ENCODE measurements at regions not wholly inside any gene's neighbourhood (a gene's known extent, or its start where the extent isn't known, plus 50 kb on each side); places are given as distances from the start of the nearest gene placed in this dataset.

DNA sequence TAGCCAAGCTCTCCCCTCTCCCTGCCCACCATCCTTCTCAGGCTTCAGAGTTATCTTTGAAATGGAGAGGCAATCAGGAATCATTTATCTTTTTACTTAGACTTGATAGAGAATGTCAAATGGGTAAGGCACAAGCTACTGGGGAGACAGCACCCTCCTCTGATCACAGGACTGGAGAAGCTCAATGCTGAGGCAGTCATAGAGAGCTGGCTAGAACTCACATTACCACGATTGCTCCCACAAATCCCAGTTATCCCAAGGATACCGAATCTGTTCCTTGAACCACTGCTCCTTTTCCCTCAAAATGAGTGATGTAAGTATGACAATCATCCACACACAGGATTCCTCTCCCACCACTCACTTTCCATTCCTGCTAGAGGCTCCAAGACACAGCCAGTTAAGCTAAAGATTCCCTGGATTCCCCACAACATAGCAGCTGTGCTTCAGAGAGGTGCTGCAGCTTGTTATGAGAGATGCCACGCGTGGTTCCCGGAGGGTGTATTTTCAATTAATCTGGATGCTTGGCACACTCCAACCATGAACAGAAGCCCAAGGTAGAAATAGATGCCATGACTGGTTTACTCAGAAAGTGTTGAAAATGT is 96.2 kb upstream of the VGLL2 start:
- FAIRE-seq: no peak

DNA sequence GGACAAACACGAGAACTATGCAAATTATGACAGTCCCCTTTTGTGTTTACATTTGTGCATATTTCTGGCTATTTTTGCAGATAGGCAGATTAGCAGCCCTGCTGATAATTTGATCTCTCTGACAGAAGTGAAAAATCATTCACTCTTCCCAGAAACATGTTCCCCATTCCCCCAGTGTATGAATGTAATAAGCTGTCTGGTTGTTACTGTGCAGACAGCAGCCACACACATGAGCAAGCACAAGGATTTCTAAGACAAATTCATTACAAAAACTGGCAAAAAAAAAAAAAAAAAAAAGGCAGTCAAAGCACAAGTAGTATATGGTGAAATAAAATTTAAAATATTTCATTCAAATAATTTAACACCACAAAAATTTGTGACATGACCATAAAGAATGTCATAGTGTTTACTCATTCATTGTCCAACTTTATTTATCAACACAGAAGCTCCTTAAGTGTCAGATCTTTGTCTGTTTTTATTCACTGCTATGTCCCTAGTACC is 95.5 kb upstream of the VGLL2 start:
- no peak for FAIRE-seq

DNA sequence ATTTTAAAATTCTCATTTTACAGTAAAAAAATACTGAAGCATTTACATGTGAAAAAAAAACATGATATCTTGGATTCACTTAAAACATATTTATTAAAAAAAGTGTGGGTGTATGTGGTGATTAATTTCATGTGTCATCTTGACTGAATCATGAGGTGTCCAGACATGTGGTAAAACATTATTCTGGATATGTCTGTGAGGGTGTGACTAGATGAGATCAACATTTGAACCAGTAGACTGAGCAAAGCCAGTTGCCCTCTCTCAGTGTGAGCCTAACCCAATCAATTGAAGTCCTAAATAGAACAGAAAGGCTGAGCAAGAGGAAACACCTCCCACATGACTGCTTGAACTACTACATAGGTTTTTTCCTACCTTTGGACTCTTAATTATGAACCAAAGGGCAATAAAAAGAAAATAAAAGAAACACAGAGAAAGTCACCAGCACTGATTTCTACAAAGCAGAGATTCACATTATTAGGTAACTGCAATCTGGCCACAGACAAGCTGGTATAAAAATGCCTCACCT is 90.5 kb upstream of the VGLL2 start:
- no peak for FAIRE-seq

DNA sequence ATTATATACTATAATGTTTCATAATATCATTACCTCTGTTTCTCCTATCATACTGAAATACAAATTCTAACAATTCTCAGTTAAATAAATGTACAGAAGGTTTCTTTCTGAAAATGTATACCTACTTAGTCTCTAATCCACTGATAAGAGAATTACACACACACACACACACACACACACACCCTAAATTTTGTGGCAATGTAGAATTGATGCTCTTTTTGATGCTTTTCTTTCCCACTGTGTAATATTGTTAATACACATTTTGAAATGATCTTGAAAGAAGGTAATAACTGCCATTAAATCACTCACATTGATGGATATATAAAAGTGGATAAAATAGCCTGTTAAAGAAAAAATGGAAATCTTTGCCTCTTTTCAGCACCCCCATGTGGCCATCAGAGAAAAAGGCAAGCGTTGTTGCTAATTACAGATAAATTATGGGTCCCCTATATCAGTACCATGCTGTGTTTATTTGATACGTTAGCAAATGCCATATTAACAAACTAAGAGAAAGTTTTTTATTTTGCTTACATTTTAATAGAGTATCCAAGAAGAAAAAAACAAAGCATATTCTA is 76.6 kb upstream of the VGLL2 start:
- no peak for FAIRE-seq

DNA sequence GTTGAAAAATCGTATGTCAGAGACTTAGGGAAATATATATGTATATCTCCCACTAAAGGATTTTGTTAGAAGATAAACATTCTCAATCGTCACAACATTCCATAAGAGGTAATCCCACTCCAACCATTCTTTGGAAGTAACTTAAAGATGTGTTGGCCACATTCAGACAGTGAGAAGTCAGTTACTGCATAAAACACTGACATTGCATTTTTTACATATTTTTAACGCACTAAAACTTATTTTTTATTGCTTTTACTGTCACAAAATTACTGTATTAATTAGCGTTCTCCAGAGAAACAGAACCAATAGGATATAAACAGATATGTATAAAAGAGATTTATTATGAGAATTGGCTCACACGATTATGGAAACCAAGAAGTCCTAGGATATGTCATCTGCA is 74.3 kb upstream of the VGLL2 start:
- FAIRE-seq: no peak

DNA sequence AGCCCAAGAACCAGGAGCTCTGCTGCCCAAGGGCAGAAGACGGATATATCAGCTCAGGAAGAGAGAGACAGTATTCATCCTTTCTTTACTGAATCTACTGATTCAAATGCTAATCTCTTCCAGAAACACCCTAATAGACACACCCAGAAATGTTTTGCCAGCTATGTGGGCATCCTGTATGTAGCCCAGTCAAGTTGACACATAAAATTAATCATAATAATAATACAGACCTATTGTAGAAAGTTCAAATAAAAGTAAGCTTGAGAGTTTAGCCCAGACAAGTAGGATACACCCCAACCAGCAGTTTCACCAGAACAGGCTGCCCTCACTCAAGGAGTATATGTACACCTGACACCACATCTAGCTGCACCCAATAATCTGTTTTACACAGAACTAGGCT is 73.9 kb upstream of the VGLL2 start:
- FAIRE-seq: no peak

DNA sequence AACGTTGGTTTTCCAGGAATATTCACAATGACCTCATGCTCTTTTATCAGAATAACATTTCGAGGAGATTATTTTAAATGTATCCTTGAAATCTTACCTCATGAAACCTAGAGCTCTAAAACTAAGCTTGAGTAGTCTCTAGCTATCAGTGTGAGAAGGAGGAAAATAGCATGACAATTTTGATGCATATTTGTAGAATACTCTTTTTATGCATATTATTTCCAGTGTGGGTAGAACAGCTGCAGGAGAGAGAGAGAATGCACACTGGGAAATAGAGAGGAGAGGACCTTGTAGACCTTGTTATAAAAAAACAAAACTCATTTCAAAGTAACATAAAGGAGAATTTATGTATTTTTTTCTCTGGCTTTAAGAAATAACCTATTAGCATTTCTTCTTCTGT is 71.1 kb upstream of the VGLL2 start:
- no peak for FAIRE-seq

DNA sequence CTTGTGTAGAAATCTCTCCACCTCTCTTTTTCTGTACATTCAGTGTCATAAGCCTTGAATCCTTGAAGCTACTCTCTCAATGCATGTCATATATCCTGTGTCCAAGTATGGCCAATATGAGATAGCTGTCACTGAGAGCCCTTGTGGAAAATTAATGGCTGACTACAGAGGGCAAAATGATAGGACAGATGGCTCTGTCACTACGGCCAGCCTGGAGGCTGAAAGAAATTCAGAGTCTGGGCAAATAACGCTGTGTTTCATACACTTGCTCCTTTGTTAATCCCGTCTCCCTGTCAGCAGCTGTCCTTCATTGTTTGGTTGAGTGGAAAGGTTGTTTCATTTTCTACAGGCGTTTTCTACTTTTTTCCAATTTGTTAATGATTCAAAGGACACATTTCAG is 70.4 kb upstream of the VGLL2 start:
- no peak for FAIRE-seq

DNA sequence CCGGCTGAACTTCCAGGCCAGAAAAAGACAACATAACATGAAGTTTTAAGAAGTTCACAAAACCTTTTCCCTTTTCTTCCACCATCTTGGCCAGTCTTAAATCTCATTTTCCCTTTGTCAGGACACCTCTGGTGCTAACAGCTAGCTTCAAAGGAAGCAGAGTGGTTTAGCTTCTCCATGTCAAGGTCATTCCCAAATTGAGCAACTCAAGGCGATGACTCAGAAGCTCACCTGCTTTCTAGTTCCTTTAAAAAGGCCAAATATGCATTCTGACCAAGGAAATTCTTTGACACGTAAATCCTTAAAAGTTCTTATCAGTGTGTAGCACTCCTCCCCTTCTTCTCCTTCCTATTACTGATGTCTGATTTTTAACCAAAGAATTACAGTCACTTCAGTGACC is 69.6 kb upstream of the VGLL2 start:
- FAIRE-seq: no peak

DNA sequence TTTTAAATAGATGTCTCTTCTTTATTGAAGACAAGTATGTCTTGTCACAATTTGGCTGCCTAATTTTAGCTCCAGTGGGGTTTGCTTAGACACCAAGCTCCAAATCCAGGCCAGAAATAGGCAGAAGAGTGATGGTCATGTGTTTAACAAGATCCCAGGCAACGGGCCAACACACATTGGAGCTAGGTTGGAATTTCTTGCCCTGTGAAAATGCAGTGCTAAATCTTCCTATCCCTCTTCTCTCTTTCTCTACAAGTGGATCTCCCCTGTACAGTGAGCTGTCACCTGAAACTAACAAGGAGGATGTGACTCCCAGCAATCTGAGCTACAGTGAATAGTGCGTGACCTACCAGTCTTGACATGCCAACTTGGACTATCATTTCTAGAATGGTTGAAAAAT is 65.3 kb upstream of the VGLL2 start:
- no peak for FAIRE-seq

DNA sequence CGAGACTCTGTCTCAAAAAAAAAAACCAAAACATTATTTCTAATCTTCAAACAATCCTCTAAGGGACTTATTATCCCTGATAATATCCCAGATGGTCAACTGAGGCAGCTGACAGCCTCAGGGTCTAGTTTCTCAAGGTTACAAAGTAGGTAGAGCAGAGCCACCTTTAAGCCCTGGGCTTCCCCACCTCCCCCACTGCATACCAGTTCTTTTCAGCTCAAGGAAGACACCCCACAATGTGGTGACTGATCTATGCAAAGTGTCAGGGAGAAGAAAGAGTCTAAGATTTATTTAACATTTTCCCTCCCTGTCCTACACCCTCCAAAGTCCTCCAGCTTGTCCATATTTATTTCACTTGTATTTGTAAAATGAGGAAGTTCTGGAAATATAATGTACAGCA is 60.5 kb upstream of the VGLL2 start:
- no peak for FAIRE-seq

DNA sequence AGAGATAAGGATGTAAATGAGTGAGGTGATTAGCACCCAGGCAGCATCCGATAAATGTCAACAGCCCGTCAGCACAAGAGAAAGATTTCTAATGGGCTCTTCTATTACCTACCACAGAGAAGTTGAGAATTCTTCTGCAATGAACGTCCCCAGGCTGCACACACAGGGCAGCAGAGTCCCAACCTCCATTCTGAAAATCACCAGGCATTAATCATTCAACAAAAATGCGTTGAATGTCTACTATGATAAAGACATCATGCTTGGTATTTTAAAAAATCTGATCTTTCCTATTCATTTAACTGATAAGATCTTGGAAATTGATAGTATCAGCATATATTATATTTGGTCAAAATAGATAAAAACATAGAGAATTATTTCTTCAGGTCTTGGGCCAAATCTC is 59.5 kb upstream of the VGLL2 start:
- no peak for FAIRE-seq

DNA sequence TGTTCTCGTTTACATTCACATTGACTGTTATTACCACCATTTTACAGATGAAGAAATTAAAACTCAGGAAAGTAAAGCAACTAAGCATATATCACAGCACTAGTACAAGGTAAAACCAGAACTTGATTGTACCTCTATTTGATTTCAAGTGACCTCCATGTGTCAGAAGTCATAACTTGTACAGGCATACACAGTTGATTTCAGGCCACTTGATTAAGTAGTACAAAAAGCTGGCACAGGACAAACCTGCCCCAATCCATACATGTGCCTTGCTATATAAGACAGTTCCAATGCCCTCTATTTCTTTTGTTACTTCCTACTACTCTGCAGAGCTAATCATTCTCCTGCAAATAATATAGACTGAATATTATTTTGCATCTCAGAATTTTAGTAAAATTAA is 58.8 kb upstream of the VGLL2 start:
- no peak for FAIRE-seq

DNA sequence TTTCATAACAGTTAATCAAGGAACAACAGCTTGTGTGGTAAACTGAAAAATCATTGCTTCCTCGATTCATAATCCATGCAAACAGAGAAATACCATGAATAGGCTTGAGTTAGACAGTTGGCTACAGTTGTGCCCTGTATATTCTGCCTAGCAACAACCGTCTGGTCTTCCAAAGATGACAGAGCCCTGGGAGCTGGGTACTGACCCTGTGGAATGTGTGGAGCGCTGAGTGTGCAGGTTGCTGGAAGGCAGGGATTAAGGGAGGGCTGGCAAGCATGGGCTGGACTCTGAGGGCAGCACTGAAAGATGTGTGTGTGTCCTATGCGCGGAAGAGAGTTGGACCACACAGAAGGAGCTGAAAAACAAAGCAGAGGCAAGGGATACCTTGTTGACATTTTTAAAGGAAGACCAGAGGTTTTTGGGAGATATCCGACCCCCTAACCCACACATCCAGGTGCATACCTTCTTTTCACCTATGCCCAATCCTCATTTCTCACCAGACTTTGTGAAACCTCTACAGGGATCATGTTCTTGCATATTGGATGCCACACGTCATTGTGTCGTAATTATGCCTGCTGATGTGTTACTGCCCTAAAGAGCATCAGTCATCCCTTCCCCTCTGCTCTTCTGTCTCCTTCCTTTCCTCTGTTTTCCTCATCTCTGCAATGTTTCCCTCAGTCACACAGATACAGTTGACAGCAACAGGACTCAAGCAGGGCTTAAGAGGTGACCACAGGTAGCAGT is 58.2 kb upstream of the VGLL2 start:
- FAIRE-seq: no peak

DNA sequence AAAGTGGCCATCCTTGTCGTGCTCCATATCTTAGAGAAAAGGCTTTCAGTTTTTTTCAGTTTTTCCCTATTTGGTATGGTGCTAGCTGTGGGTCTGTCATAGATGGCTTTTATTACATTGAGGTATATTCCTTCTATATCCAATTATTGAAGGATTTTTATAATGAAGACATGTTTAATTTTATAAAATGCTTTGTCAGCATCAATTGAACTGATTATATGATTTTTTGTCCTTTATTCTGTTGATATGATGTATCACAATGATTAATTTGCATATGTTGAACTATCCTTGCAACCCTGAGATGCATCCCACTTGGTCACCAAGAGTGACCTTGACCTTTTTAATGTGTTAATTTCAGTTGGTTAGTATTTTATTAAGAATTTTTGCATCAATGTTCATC is 55.1 kb upstream of the VGLL2 start:
- FAIRE-seq: no peak

DNA sequence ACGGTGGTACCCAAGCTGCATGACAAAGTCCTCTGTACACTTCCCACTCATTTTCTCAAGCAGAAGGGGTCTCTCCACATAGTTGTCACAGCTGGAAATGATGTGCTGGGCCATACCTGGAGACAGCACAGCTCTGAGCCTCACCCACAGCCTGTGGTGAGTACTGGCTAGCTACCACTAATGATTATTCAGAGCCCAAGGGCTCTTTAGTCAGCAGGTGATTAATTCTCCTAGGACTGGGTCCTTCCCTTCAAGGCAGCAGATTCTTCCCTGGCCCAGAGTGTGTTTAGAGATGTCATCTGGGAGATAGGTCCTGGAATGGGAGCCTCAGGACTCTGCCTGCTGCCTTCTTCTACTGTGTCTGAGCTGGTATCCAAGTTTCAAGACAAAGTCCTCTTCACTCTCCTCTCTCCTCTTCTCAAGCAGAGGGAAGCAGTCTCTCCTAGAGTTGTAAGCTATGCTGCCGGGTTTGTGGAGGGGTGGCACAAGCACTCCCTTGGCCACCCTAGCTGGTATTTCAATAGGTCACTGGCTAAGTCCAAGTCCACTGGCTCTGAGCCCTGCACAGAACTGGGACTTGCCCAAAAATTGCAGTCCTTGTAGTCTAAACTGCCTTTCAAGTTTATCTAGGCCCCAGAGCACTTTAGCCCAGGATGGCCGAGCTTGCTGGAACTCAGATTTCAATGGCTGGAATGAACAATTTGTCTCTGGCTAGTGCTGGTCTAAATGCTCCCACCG is 49.8 kb upstream of the VGLL2 start:
- FAIRE-seq: no peak
